OCI-LY1 (cell line): ENCODE measurements at regions not wholly inside any gene's neighbourhood (a gene's known extent, or its start where the extent isn't known, plus 50 kb on each side); places are given as distances from the start of the nearest gene placed in this dataset.

Source experiments
- H2AFZ ChIP-seq: fragments of 200-600 bp; sonication (generic), shearing (Covaris generic); 2 replicates; pipeline ENCODE4 v1.6.0; 2014; ENCODE audit warnings: antibody characterized with exemption, mild to moderate bottlenecking, low read length
- H3F3A ChIP-seq: fragments of 200-600 bp; sonication (generic), shearing (Covaris generic); 2 replicates; pipeline ENCODE4 v1.6.0; 2014; ENCODE audit warnings: mild to moderate bottlenecking, antibody characterized with exemption, low read length, moderate library complexity; ENCODE audit not compliant: insufficient read depth
- H3K27ac ChIP-seq: fragments of 200-600 bp; sonication (generic); 2 replicates; pipeline ENCODE4 v1.5.1; 2014; ENCODE audit warnings: low read length, mixed run types, mild to moderate bottlenecking, low read depth; ENCODE audit not compliant: poor library complexity, severe bottlenecking
- H3K27me3 ChIP-seq: fragments of 200-600 bp; sonication (generic); 2 replicates; pipeline ENCODE4 v1.6.0; 2014; ENCODE audit warnings: antibody characterized with exemption, mild to moderate bottlenecking, low read length, moderate library complexity; ENCODE audit not compliant: insufficient read depth
- H3K36me3 ChIP-seq: fragments of 200-600 bp; sonication (generic); 2 replicates; pipeline ENCODE4 v1.6.1; 2014; ENCODE audit warnings: mild to moderate bottlenecking, antibody characterized with exemption, low read length, moderate library complexity, mixed read lengths; ENCODE audit not compliant: insufficient read depth
- H3K4me1 ChIP-seq: fragments of 200-600 bp; sonication (generic); 2 replicates; pipeline ENCODE4 v1.5.1; 2014; ENCODE audit warnings: mild to moderate bottlenecking, low read length, moderate library complexity; ENCODE audit not compliant: insufficient read depth, severe bottlenecking
- H3K4me2 ChIP-seq: fragments of 200-600 bp; sonication (generic), shearing (Covaris generic); 2 replicates; pipeline ENCODE4 v1.6.1; 2014; ENCODE audit warnings: low read length
- H3K4me3 ChIP-seq: fragments of 200-600 bp; sonication (generic); 2 replicates; pipeline ENCODE4 v1.5.1; 2014; ENCODE audit warnings: low read length, low read depth, mild to moderate bottlenecking, mixed read lengths; ENCODE audit not compliant: poor library complexity, severe bottlenecking
- H3K79me2 ChIP-seq: fragments of 200-600 bp; shearing (Covaris generic); 2 replicates; pipeline ENCODE4 v1.6.1; 2016; ENCODE audit warnings: mixed run types, low read length, mixed read lengths; ENCODE audit not compliant: insufficient read depth
- H3K9ac ChIP-seq: fragments of 200-600 bp; sonication (generic), shearing (Covaris generic); 2 replicates; pipeline ENCODE4 v1.6.1; 2014; ENCODE audit warnings: mild to moderate bottlenecking, low read length, mixed read lengths
- H3K9me2 ChIP-seq: fragments of 200-600 bp; sonication (generic), shearing (Covaris generic); 2 replicates; pipeline ENCODE4 v1.6.1; 2014; ENCODE audit warnings: low read depth, mild to moderate bottlenecking, low read length, mixed read lengths
- H3K9me3 ChIP-seq: fragments of 200-600 bp; shearing (Covaris generic); 2 replicates; pipeline ENCODE4 v1.6.1; 2014; ENCODE audit warnings: low read length, mixed read lengths
- H4K20me1 ChIP-seq: fragments of 200-600 bp; sonication (generic), shearing (Covaris generic); 2 replicates; pipeline ENCODE4 v1.6.0; 2016; ENCODE audit warnings: mild to moderate bottlenecking, low read length; ENCODE audit not compliant: insufficient read depth
- EZH2 ChIP-seq: fragments of 200-600 bp; sonication (generic), shearing (Covaris generic); IDR thresholded peaks from 2 replicates; pipeline ENCODE4 v1.8.0; 2017; ENCODE audit warnings: borderline replicate concordance, mixed run types, mild to moderate bottlenecking, antibody characterized with exemption, low read length, moderate library complexity, mixed read lengths
- TF ChIP-seq, protein P1 (sequence below): fragments of 200-600 bp; sonication (generic), shearing (Covaris generic); IDR thresholded peaks from 2 replicates; pipeline ENCODE4 v1.5.1; 2017; ENCODE audit warnings: mild to moderate bottlenecking, antibody characterized with exemption, low read length, moderate library complexity, mixed read lengths

DNA sequence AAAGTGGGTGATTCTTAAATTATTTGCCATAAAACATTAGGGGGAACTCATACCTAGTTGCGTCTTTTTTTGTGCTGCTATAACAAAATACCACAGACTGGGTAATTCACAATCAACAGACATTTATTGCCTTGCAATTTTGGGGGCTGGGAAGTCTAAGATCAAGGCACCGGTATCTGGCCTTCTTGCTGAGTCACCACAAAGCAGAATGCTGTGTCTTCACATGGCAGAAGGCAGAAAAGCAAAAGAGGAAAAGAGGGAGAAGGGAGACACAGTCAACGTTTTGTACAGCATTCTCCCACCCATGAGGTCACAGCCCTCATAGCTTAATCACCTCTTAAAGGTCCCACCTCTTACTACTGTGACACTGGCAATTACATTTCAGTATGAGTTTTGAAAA, 291.0 kb downstream of the CHRM3 start:
- no peaks in the 10 kb centered on the region for H3F3A ChIP-seq
- H3K9ac ChIP-seq, result no peak overlapping the region
- no peak overlapping the region for H3K27ac ChIP-seq
- no peaks in the 10 kb centered on the region for H3K9me2 ChIP-seq
- TF ChIP-seq EZH2, result no peak
- H3K9me3 ChIP-seq, result no peaks in the 10 kb centered on the region
- H4K20me1 ChIP-seq, result no peaks in the 10 kb centered on the region
- H3K4me3 ChIP-seq, result no peak overlapping the region
- no peaks in the 10 kb centered on the region for H3K27me3 ChIP-seq
- H2AFZ ChIP-seq, result no peak overlapping the region
- no peak overlapping the region for H3K4me2 ChIP-seq
- no peaks in the 10 kb centered on the region for H3K79me2 ChIP-seq
- H3K36me3 ChIP-seq, result no peaks in the 10 kb centered on the region
- H3K4me1 ChIP-seq, result no peaks in the 10 kb centered on the region

DNA sequence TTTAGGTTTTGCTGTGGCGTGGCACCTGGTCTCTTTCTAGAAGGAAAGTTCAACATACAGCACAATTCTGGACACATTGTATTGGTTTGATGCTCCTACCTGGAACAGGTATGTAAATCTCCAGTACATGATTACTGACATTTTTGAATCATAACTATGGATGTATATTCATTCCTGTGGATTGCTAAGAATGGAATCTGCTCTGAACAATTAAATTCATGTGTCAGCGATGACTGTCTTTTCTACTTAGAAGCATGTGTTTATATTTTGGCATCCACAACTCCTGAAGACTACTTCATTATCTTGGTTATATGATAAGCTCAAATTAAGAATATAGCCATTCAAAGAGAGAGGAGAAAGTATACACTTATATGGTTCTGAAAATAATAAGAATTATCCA, 291.8 kb downstream of the CHRM3 start:
- Histone ChIP-seq H3K36me3 (no peaks in the 10 kb centered on the region), H3K4me2 (no peak overlapping the region), H3K9me3 (no peaks in the 10 kb centered on the region), H3K9me2 (no peaks in the 10 kb centered on the region), H3K27ac (no peak overlapping the region), H3K4me3 (no peak overlapping the region), H3K4me1 (no peaks in the 10 kb centered on the region), H3K79me2 (no peaks in the 10 kb centered on the region), H3F3A (no peaks in the 10 kb centered on the region), H2AFZ (no peak overlapping the region), H3K27me3 (no peaks in the 10 kb centered on the region), H3K9ac (no peak overlapping the region), H4K20me1 (no peaks in the 10 kb centered on the region)
- no peak for TF ChIP-seq EZH2
- TF ChIP-seq, protein P1, sequence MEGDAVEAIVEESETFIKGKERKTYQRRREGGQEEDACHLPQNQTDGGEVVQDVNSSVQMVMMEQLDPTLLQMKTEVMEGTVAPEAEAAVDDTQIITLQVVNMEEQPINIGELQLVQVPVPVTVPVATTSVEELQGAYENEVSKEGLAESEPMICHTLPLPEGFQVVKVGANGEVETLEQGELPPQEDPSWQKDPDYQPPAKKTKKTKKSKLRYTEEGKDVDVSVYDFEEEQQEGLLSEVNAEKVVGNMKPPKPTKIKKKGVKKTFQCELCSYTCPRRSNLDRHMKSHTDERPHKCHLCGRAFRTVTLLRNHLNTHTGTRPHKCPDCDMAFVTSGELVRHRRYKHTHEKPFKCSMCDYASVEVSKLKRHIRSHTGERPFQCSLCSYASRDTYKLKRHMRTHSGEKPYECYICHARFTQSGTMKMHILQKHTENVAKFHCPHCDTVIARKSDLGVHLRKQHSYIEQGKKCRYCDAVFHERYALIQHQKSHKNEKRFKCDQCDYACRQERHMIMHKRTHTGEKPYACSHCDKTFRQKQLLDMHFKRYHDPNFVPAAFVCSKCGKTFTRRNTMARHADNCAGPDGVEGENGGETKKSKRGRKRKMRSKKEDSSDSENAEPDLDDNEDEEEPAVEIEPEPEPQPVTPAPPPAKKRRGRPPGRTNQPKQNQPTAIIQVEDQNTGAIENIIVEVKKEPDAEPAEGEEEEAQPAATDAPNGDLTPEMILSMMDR, result no peak

DNA sequence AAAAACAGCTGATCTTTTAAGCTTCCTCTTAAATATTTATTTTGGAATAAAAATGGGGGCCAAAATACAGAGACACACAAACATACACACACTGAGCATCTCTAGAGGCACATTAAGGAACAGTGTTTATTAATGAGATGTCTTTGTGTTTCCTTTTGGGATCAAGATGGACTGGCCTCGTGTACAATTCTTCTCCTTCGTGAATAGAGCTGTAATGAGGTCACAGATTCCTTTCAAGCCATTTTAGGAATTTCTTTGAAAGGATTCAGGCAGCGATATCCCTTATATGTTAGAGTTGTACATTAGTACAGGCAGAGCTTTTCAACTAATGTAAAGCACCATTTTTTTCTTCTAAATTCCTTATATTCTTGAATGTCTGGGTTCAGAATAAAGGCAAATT, 295.7 kb downstream of the CHRM3 start:
- H3K79me2 ChIP-seq, result no peaks in the 10 kb centered on the region
- H3K4me1 ChIP-seq, result no peaks in the 10 kb centered on the region
- H3K36me3 ChIP-seq, result no peaks in the 10 kb centered on the region
- no peaks in the 10 kb centered on the region for H3K27me3 ChIP-seq
- no peak overlapping the region for H2AFZ ChIP-seq
- no peaks in the 10 kb centered on the region for H4K20me1 ChIP-seq
- TF ChIP-seq EZH2, result no peak
- TF ChIP-seq, protein P1, result no peak
- no peaks in the 10 kb centered on the region for H3K9me2 ChIP-seq
- H3F3A ChIP-seq, result no peaks in the 10 kb centered on the region
- no peak overlapping the region for H3K4me2 ChIP-seq
- no peak overlapping the region for H3K27ac ChIP-seq
- H3K9me3 ChIP-seq, result no peaks in the 10 kb centered on the region
- H3K9ac ChIP-seq, result no peak overlapping the region
- no peak overlapping the region for H3K4me3 ChIP-seq

DNA sequence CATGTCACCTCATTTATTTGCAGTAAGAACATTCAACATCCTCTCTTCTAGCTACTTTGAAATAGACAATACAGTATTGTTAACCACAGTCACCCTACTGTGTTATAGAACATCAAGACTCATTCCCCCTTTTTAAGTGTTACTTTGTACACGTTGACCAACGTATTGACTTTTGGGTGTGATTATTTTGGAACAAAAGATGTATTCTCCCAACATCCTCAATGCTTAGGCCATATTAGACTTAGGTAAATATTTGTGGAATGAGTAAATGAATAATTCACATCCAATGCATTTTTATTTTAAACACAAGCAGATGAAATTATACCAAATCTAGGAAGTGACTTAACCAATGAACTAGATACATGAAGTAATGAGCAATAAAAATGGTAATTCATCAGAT, 296.6 kb downstream of the CHRM3 start:
- Histone ChIP-seq H3F3A (no peaks in the 10 kb centered on the region), H3K36me3 (no peaks in the 10 kb centered on the region), H3K4me3 (no peak overlapping the region), H4K20me1 (no peaks in the 10 kb centered on the region), H3K4me2 (no peak overlapping the region), H3K27me3 (no peaks in the 10 kb centered on the region), H3K9me3 (no peaks in the 10 kb centered on the region), H3K4me1 (no peaks in the 10 kb centered on the region), H3K79me2 (no peaks in the 10 kb centered on the region), H2AFZ (no peak overlapping the region), H3K9me2 (no peaks in the 10 kb centered on the region), H3K9ac (no peak overlapping the region), H3K27ac (no peak overlapping the region)
- TF ChIP-seq, protein P1, result no peak
- no peak for TF ChIP-seq EZH2
